ENCODE measurements at regions not wholly inside any gene's neighbourhood (a gene's known extent, or its start where the extent isn't known, plus 50 kb on each side); places are given as distances from the start of the nearest gene placed in this dataset.

DNA sequence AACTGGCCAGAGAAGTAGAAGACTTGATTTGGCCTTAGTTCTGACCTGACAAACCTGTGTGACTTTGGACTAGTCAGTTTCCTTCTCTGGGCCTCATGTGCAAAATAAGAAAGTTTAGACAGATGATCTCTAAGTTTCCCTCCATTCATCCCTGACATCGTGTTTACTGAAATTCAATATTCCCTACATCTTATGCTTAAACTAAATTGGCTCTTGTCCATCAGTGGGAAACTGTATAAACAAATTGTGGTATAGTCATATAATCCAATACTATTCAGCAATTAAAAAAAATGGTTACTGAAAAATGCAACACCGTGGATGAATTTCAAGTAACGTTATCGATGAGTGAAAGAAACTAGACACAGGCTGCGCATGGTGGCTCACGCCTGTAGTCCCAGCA is 64.4 kb upstream of the HRH1 start:
- no peaks in the 10 kb centered on the region for H3K36me3 ChIP-seq (ENCODE audit: insufficient read depth, low read length)

DNA sequence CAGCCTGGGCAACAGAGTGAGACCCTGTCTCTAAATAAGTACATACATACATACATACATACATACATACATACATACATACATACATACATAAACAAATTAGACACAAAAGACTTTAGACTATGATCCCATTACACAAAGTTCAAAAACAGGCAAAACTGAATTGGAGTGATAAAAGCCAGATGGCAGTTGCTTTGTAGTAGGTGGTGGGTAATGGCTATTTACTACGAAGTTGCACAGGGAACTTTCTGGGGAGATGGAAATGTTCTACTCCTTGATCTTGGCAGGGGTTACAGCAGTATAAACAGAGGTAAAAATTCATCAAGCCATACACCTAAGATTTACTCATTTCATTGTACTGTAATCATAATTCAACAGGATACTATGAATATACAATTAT is 63.7 kb upstream of the HRH1 start:
- Histone ChIP-seq H3K27ac (ENCODE audit: low read depth, low read length) (no peak overlapping the region), H3K27me3 (ENCODE audit: insufficient read depth, low read length) (no peaks in the 10 kb centered on the region), H3K36me3 (ENCODE audit: insufficient read depth, low read length) (no peaks in the 10 kb centered on the region), H3K4me1 (ENCODE audit: insufficient read depth, low read length) (no peaks in the 10 kb centered on the region), H3K4me3 (ENCODE audit: low read length) (no peak overlapping the region), H3K9me3 (ENCODE audit: insufficient read depth, low read depth, low read length) (no peaks in the 10 kb centered on the region), H3K9ac (ENCODE audit: low read depth, low read length) (no peak overlapping the region)
- WGBS, result 87% methylated on average over 1 of the region's 1 CpG

More for the DNA sequence above, 64.4 kb upstream of the HRH1 start:
- Histone ChIP-seq H3K9me3 (ENCODE audit: insufficient read depth, low read depth, low read length) (no peaks in the 10 kb centered on the region), H3K4me3 (ENCODE audit: low read length) (no peak overlapping the region), H3K4me1 (ENCODE audit: insufficient read depth, low read length) (no peaks in the 10 kb centered on the region), H3K27me3 (ENCODE audit: insufficient read depth, low read length) (no peaks in the 10 kb centered on the region), H3K27ac (ENCODE audit: low read depth, low read length) (no peak overlapping the region), H3K9ac (ENCODE audit: low read depth, low read length) (no peak overlapping the region)
- 94% methylated on average over 6 of the region's 6 CpGs for WGBS

DNA sequence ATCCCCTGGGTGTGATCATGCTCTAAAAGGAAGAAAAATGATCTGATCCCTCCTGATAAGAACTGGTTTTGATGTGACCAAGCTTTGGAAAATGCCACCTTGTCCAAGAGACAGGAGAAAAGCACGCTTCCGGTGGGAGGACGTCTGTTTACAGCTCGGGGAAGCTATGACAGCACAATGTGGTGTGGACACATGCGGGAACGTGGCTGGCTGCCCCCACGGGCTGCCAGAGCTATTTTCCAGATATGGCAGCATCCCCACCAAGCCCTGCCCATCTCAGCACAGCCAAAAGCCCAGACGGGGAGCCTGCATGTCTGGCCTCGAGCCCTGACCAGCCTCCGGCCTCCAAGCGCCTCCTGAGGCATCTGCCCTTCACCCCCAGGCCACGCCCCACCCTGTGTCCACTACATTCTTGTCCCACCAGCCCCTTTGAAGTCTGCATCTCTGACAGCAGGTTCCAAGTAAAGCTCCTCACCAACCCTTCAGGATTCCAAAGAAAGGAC is 63.2 kb upstream of the HRH1 start:
- Histone ChIP-seq H3K9me3 (ENCODE audit: insufficient read depth, low read depth, low read length) (no peaks in the 10 kb centered on the region), H3K4me1 (ENCODE audit: insufficient read depth, low read length) (0 out of 2 replicates have a peak, but pooled peaks cover under 1% of the 10 kb centered on the region), H3K27me3 (ENCODE audit: insufficient read depth, low read length) (no peaks in the 10 kb centered on the region), H3K9ac (ENCODE audit: low read depth, low read length) (no peak overlapping the region), H3K27ac (ENCODE audit: low read depth, low read length) (no peak overlapping the region), H3K4me3 (ENCODE audit: low read length) (no peak overlapping the region), H3K36me3 (ENCODE audit: insufficient read depth, low read length) (no peaks in the 10 kb centered on the region)
- 90% methylated on average over 12 of the region's 12 CpGs for WGBS

DNA sequence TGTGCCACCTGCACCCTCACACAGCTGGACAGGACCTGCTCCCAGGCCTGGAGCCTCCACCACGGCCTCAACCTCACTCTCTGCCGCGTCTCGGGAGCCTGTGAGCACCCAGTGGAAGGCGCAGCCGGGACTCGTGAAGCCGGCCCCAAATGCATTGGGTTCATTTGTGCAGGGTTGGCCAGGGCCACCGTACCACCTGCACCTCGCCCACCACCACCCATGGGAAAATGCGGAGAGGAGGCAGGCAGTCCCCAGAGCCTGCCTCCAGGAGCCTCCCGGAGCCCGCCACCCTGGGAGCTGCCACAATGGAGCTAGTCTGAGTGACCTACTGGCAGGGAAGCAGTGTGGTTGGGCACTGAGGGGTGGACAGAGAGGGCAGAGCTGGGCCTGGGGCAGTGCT is 62.5 kb upstream of the HRH1 start:
- Histone ChIP-seq H3K27ac (ENCODE audit: low read depth, low read length) (no peak overlapping the region), H3K36me3 (ENCODE audit: insufficient read depth, low read length) (no peaks in the 10 kb centered on the region), H3K9me3 (ENCODE audit: insufficient read depth, low read depth, low read length) (no peaks in the 10 kb centered on the region), H3K27me3 (ENCODE audit: insufficient read depth, low read length) (no peaks in the 10 kb centered on the region; the same call in 1 of the 2 replicates), H3K9ac (ENCODE audit: low read depth, low read length) (no peak overlapping the region), H3K4me1 (ENCODE audit: insufficient read depth, low read length) (0 out of 2 replicates have a peak, but pooled peaks cover 3% of the 10 kb centered on the region), H3K4me3 (ENCODE audit: low read length) (no peak overlapping the region)
- 85% methylated on average over 13 of the region's 13 CpGs for WGBS

DNA sequence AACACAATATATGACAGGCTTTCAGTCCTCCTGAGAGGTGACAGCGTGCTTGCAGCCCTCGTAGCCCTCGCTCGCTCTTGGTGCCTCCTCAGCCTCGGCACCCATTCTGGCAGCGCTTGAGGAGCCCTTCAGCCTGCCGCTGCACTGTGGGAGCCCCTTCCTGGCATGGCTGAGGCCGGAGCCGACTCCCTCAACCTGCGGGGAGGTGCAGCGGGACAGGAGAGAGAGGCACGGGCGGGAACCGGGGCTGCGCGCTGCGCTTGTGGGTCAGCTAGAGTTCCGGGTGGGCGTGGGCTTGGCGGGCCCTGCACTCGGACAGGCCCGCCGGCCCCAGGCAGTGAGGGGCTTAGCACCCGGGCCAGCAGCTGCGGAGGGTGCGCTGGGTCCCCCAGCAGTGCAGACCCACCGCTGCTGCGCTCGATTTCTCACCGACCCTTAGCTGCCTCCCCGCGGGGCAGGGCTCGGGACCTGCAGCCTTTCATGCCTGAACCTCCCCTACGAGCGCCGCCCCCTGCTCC is 60.4 kb upstream of the HRH1 start:
- WGBS, result 95% methylated on average over 36 of the region's 36 CpGs
- H3K9ac ChIP-seq (ENCODE audit: low read depth, low read length), result no peak overlapping the region
- H3K9me3 ChIP-seq (ENCODE audit: insufficient read depth, low read depth, low read length), result no peaks in the 10 kb centered on the region
- H3K27me3 ChIP-seq (ENCODE audit: insufficient read depth, low read length), result no peaks in the 10 kb centered on the region; the same call in 1 of the 2 replicates
- no peak overlapping the region for H3K27ac ChIP-seq (ENCODE audit: low read depth, low read length)
- H3K4me1 ChIP-seq (ENCODE audit: insufficient read depth, low read length), result peaks cover 3% of the 10 kb centered on the region; the same call in 1 of the 2 replicates
- no peaks in the 10 kb centered on the region for H3K36me3 ChIP-seq (ENCODE audit: insufficient read depth, low read length)
- H3K4me3 ChIP-seq (ENCODE audit: low read length), result no peak overlapping the region

DNA sequence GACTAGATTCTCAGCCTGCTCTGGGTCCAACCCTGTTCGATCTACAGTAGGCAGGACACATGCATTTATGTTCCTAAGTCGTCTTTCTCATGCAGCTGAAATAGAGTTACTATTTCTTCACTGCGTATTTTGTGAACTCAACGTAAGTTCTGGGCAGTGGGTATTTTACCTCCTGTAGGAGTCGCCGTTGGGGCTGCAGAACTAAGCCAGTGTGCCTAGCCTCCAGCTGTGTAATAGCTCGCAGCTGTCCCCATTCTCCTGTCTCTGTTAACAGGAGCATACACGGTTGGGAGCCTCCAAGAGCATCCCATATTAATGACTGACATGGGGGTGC is 58.4 kb upstream of the HRH1 start:
- no peaks in the 10 kb centered on the region; the same call in 1 of the 2 replicates for H3K27me3 ChIP-seq (ENCODE audit: insufficient read depth, low read length)
- H3K9ac ChIP-seq (ENCODE audit: low read depth, low read length), result no peak overlapping the region
- H3K9me3 ChIP-seq (ENCODE audit: insufficient read depth, low read depth, low read length), result no peaks in the 10 kb centered on the region
- H3K4me1 ChIP-seq (ENCODE audit: insufficient read depth, low read length), result peaks cover 3% of the 10 kb centered on the region; the same call in 1 of the 2 replicates
- WGBS, result 56% methylated on average over 8 of the region's 8 CpGs
- H3K27ac ChIP-seq (ENCODE audit: low read depth, low read length), result no peak overlapping the region
- peak overlapping the region; percentile 35; the same call in 1 of the 2 replicates for H3K4me3 ChIP-seq (ENCODE audit: low read length)
- no peaks in the 10 kb centered on the region for H3K36me3 ChIP-seq (ENCODE audit: insufficient read depth, low read length)

DNA sequence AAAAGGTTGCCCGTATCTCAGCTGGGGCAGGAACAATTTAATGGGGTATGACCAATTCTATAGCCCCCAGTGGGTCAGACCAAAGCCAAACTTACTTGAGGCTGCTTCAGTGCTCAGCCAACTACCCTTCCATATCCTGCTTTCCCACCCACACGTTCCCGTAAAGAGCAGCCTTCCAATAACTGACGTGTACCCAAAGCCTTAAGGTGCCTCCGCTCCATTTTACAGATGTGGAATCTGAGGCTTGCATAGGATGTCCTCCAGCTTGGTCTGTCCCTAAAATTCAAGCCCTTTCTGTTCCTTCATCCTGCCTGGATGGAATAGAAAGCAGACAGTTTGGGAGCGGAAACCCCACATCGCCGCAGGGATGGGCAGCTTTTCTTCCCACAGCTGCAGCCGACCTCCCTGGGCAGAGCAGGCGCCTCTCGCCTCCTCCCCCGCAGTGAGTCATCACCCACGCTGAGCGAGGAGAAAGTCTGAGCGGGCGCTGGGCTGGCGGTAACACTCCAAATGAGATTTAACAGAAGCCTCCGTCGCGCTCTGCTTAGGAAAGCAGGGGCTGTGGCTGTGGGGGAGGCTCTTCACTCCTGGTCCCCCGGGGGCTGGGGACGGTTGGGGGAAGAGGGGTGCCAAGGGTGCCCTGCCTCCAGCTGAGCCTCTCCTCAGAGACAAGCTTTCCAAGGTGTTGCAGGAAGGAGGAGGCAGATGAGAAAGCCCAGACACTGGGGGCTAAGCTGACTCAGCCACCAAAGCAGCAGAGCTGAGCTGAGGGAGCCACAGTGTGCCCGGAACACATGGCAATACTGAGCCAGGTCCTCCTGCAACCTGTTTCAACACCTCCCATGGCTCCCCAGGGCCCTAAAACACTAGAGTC is 57.8 kb upstream of the HRH1 start:
- 0 out of 2 replicates have a peak overlapping the region, but pooled peaks have one; percentile 20 for H3K27ac ChIP-seq (ENCODE audit: low read depth, low read length)
- no peaks in the 10 kb centered on the region for H3K36me3 ChIP-seq (ENCODE audit: insufficient read depth, low read length)
- H3K9me3 ChIP-seq (ENCODE audit: insufficient read depth, low read depth, low read length), result no peaks in the 10 kb centered on the region
- WGBS, result 15% methylated on average over 23 of the region's 23 CpGs
- H3K4me3 ChIP-seq (ENCODE audit: low read length), result peak overlapping the region; percentile 35
- H3K27me3 ChIP-seq (ENCODE audit: insufficient read depth, low read length), result no peaks in the 10 kb centered on the region; the same call in 1 of the 2 replicates
- H3K9ac ChIP-seq (ENCODE audit: low read depth, low read length), result peak overlapping the region; percentile 32; the same call in 1 of the 2 replicates
- H3K4me1 ChIP-seq (ENCODE audit: insufficient read depth, low read length), result peaks cover 3% of the 10 kb centered on the region; the same call in 1 of the 2 replicates

DNA sequence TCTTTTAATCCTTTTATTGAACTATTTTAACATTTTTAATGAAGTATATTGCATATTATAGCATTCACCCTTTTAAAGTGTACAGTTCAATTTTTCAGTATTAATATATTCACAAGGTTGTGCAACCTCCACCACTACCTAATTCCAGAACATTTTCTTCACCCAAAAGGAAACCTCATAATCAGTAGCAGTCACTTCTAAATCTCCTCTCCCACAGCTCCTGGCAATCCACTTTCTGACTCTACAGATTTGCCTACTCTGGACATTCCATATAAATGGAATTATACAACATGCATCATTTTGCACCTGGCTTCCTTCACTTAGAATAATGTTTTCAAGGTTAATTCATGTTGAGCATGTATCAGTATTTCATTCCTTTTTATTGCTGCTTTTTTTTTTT is 55.0 kb upstream of the HRH1 start:
- H3K27me3 ChIP-seq (ENCODE audit: insufficient read depth, low read length), result no peaks in the 10 kb centered on the region; the same call in 1 of the 2 replicates
- peaks cover 3% of the 10 kb centered on the region; the same call in 1 of the 2 replicates for H3K4me1 ChIP-seq (ENCODE audit: insufficient read depth, low read length)

More for the DNA sequence above, 55.0 kb upstream of the HRH1 start:
- Histone ChIP-seq H3K9me3 (ENCODE audit: insufficient read depth, low read depth, low read length) (no peaks in the 10 kb centered on the region), H3K36me3 (ENCODE audit: insufficient read depth, low read length) (no peaks in the 10 kb centered on the region), H3K9ac (ENCODE audit: low read depth, low read length) (no peak overlapping the region), H3K4me3 (ENCODE audit: low read length) (no peak overlapping the region), H3K27ac (ENCODE audit: low read depth, low read length) (no peak overlapping the region)
